ENCODE measurements at regions not wholly inside any gene's neighbourhood (a gene's known extent, or its start where the extent isn't known, plus 50 kb on each side); places are given as distances from the start of the nearest gene placed in this dataset.

- DNase-seq (no peak), ATAC-seq (no peak)
- no peaks in the 10 kb centered on the region for H3K4me1 ChIP-seq (ENCODE audit: low read depth)
- peaks cover 23% of the 10 kb centered on the region for H3K9me3 ChIP-seq
- intact Hi-C loops (cut with DNase I, micrococcal nuclease) = no loop called here
- no peaks in the 10 kb centered on the region for H3K36me3 ChIP-seq (ENCODE audit: low read depth)
- H3K4me3 ChIP-seq = no peak overlapping the region
- no peak for TF ChIP-seq CTCF (IDR thresholded peaks at IDR 0.05)
These were observed 168.0 kb downstream of the PRDM9 start for GRCh38 chr5:23675456-23675855.

GRCh38 chr5:23677996-23678395, 170.6 kb downstream of the PRDM9 start:
- ATAC-seq = no peak
- H3K4me3 ChIP-seq = no peak overlapping the region
- intact Hi-C loops (cut with DNase I, micrococcal nuclease) = no loop called here
- H3K4me1 ChIP-seq (ENCODE audit: low read depth) = no peaks in the 10 kb centered on the region
- H3K9me3 ChIP-seq = peaks cover 22% of the 10 kb centered on the region
- TF ChIP-seq CTCF (IDR thresholded peaks at IDR 0.05) = no peak
- no peak for DNase-seq
- no peaks in the 10 kb centered on the region for H3K36me3 ChIP-seq (ENCODE audit: low read depth)

GRCh38 chr5:23684103-23684502, 176.7 kb downstream of the PRDM9 start:
- intact Hi-C loops (cut with DNase I, micrococcal nuclease) = no loop called here
- H3K36me3 ChIP-seq (ENCODE audit: low read depth) = no peaks in the 10 kb centered on the region
- no peak for DNase-seq
- no peaks in the 10 kb centered on the region for H3K4me1 ChIP-seq (ENCODE audit: low read depth)
- peaks cover 9% of the 10 kb centered on the region for H3K9me3 ChIP-seq
- no peak overlapping the region for H3K4me3 ChIP-seq
- ATAC-seq = no peak
- TF ChIP-seq CTCF (IDR thresholded peaks at IDR 0.05) = no peak

GRCh38 chr5:23703940-23704855, 196.8 kb downstream of the PRDM9 start:
- intact Hi-C loops (cut with DNase I, micrococcal nuclease) = no loop called here
- no peak for TF ChIP-seq CTCF (IDR thresholded peaks at IDR 0.05)
- no peaks in the 10 kb centered on the region for H3K36me3 ChIP-seq (ENCODE audit: low read depth)
- no peak overlapping the region for H3K4me3 ChIP-seq
- no peak for DNase-seq
- no peak for ATAC-seq
- H3K9me3 ChIP-seq = no peaks in the 10 kb centered on the region
- H3K4me1 ChIP-seq (ENCODE audit: low read depth) = no peaks in the 10 kb centered on the region

- TF ChIP-seq CTCF (IDR thresholded peaks at IDR 0.05) = no peak
- H3K9me3 ChIP-seq = no peaks in the 10 kb centered on the region
- intact Hi-C loops (cut with DNase I, micrococcal nuclease) = no loop called here
- no peaks in the 10 kb centered on the region for H3K4me1 ChIP-seq (ENCODE audit: low read depth)
- no peak overlapping the region for H3K4me3 ChIP-seq
- DNase-seq (no peak), ATAC-seq (no peak)
- H3K36me3 ChIP-seq (ENCODE audit: low read depth) = no peaks in the 10 kb centered on the region
These were observed 210.1 kb downstream of the PRDM9 start for GRCh38 chr5:23717486-23717885.
